Activated CD8-positive, alpha-beta memory T cell treated with anti-CD3 and anti-CD28 coated beads for 36 hours (primary cell): ENCODE measurements at regions not wholly inside any gene's neighbourhood (a gene's known extent, or its start where the extent isn't known, plus 50 kb on each side); places are given as distances from the start of the nearest gene placed in this dataset.

Source experiments
- CTCF ChIA-PET: fragments of 350-600 bp; sonication (Branson Sonifier 250); formaldehyde crosslinking; loops from one replicate; lab custom pipeline; 2021; ENCODE audit warnings: antibody characterized with exemption; lab: Charles Lee
- POLR2A ChIA-PET: fragments of 350-600 bp; sonication (Branson Sonifier 250); formaldehyde crosslinking; loops from one replicate; lab custom pipeline; 2021; ENCODE audit warnings: antibody characterized with exemption; lab: Charles Lee

GRCh38 chr4:96152824-96153223 is 312.9 kb downstream of the PDHA2 start:
- ChIA-PET POLR2A (no interaction called here), CTCF (no interaction called here)

GRCh38 chr4:96154676-96155075 is 314.8 kb downstream of the PDHA2 start:
- ChIA-PET CTCF (no interaction called here), POLR2A (no interaction called here)

- CTCF ChIA-PET, result no interaction called here
These were observed 322.7 kb downstream of the PDHA2 start for GRCh38 chr4:96162636-96163035.

GRCh38 chr4:96164814-96165351 is 325.0 kb downstream of the PDHA2 start:
- ChIA-PET CTCF (no interaction called here), POLR2A (no interaction called here)

More at GRCh38 chr4:96162636-96163035, 322.7 kb downstream of the PDHA2 start:
- POLR2A ChIA-PET, result no interaction called here

- ChIA-PET POLR2A (no interaction called here), CTCF (no interaction called here)
These were observed 326.9 kb downstream of the PDHA2 start for GRCh38 chr4:96166806-96167205.

GRCh38 chr4:96170198-96170597 is 330.3 kb downstream of the PDHA2 start:
- CTCF ChIA-PET, result no interaction called here

GRCh38 chr4:96173756-96174155 is 333.9 kb downstream of the PDHA2 start:
- CTCF ChIA-PET, result interaction anchor here (0.6 kb wide), 1 partner anchor 803 kb away, joined by 3 read pairs; no protein-coding TSS in a partner anchor

More at GRCh38 chr4:96170198-96170597, 330.3 kb downstream of the PDHA2 start:
- POLR2A ChIA-PET, result no interaction called here

GRCh38 chr4:96175871-96176270 is 336.0 kb downstream of the PDHA2 start:
- CTCF ChIA-PET, result no interaction called here
- POLR2A ChIA-PET, result no interaction called here

More at GRCh38 chr4:96173756-96174155, 333.9 kb downstream of the PDHA2 start:
- POLR2A ChIA-PET, result no interaction called here

GRCh38 chr4:96183611-96184010 is 343.7 kb downstream of the PDHA2 start:
- ChIA-PET POLR2A (no interaction called here), CTCF (no interaction called here)

- ChIA-PET POLR2A (no interaction called here), CTCF (no interaction called here)
These were observed 346.7 kb downstream of the PDHA2 start for GRCh38 chr4:96186593-96186992.

- ChIA-PET POLR2A (no interaction called here), CTCF (no interaction called here)
These were observed 349.9 kb downstream of the PDHA2 start for GRCh38 chr4:96189761-96190160.

GRCh38 chr4:96193061-96193460 is 353.2 kb downstream of the PDHA2 start:
- CTCF ChIA-PET, result no interaction called here
- POLR2A ChIA-PET, result no interaction called here

GRCh38 chr4:96194993-96195392 is 355.1 kb downstream of the PDHA2 start:
- ChIA-PET CTCF (no interaction called here), POLR2A (no interaction called here)

- ChIA-PET POLR2A (no interaction called here), CTCF (no interaction called here)
These were observed 365.4 kb downstream of the PDHA2 start for GRCh38 chr4:96205143-96205936.

- ChIA-PET CTCF (no interaction called here), POLR2A (no interaction called here)
These were observed 387.6 kb downstream of the PDHA2 start for GRCh38 chr4:96227515-96227914.

- POLR2A ChIA-PET, result no interaction called here
- CTCF ChIA-PET, result no interaction called here
These were observed 388.6 kb downstream of the PDHA2 start for GRCh38 chr4:96228463-96228862.

- ChIA-PET POLR2A (no interaction called here), CTCF (no interaction called here)
These were observed 400.1 kb downstream of the PDHA2 start for GRCh38 chr4:96240041-96240440.

- POLR2A ChIA-PET, result no interaction called here
These were observed 401.9 kb downstream of the PDHA2 start for GRCh38 chr4:96241819-96242218.

GRCh38 chr4:96247096-96247495 is 407.2 kb downstream of the PDHA2 start:
- ChIA-PET POLR2A (no interaction called here), CTCF (no interaction called here)

More at GRCh38 chr4:96241819-96242218, 401.9 kb downstream of the PDHA2 start:
- CTCF ChIA-PET, result no interaction called here

- POLR2A ChIA-PET, result no interaction called here
- CTCF ChIA-PET, result no interaction called here
These were observed 408.3 kb downstream of the PDHA2 start for GRCh38 chr4:96248225-96248624.

GRCh38 chr4:96260064-96260682 is 420.3 kb downstream of the PDHA2 start:
- POLR2A ChIA-PET, result no interaction called here
- CTCF ChIA-PET, result no interaction called here
